SK-N-SH (cell line): ENCODE measurements at regions not wholly inside any gene's neighbourhood (a gene's known extent, or its start where the extent isn't known, plus 50 kb on each side); places are given as distances from the start of the nearest gene placed in this dataset.
"Not testable (repeated sequence)": the region's sequence is repeated elsewhere in the genome, so short reads cannot be mapped to it uniquely, and the experiment has no call there.

Experiments
- CTCF ChIA-PET: fragments of 300-600, 350-600 bp; formaldehyde crosslinking; extraction: SDS; loops from one replicate; lab custom pipeline; 2021; lab: Yijun Ruan, JAX
- POLR2A ChIA-PET: fragments of 350-600 bp; sonication (Branson Sonifier 250); formaldehyde crosslinking; extraction: SDS; loops from one replicate; lab custom pipeline; 2020; ENCODE audit warnings: antibody characterized with exemption, inconsistent platforms; lab: Yijun Ruan, JAX
- DNase-seq: peaks from one replicate; pipeline ENCODE4 v3.0.0; 2012
- H2AFZ ChIP-seq: fragments of 200-600 bp; sonication (generic); 2 replicates; pipeline ENCODE4 v1.8.1; 2016; ENCODE audit warnings: antibody characterized with exemption, mild to moderate bottlenecking, low read depth
- H3F3A ChIP-seq: fragments of 200-600 bp; sonication (generic); replicated peaks from 2 replicates; pipeline ENCODE3; 2016; ENCODE audit warnings: antibody characterized with exemption, mild to moderate bottlenecking; ENCODE audit not compliant: insufficient read depth
- H3K27ac ChIP-seq, 2 experiments: fragments of 200-500 bp in 1 of 2; fragments of 200-600 bp in 1 of 2; sonication (Bioruptor generic) in 1 of 2; sonication (generic), shearing (Covaris generic) in 1 of 2; 2 replicates each; pipeline versions ENCODE4 v1.5.1 to v1.6.1; 2014 to 2016; ENCODE audit warnings: low read depth in 2 of 2, inconsistent platforms in 1 of 2, low read length in 1 of 2, mild to moderate bottlenecking in 1 of 2, mixed read lengths in 1 of 2
- H3K27me3 ChIP-seq: fragments of 200-600 bp; sonication (generic), shearing (Covaris generic); 2 replicates; pipeline ENCODE4 v1.6.1; 2016; ENCODE audit warnings: mixed run types; ENCODE audit not compliant: insufficient read depth
- H3K36me3 ChIP-seq, 2 experiments: fragments of 200-500 bp in 1 of 2; fragments of 200-600 bp in 1 of 2; sonication (Bioruptor generic) in 1 of 2; sonication (generic) in 1 of 2; replicated peaks in 1 of 2; 2 replicates each; pipeline versions ENCODE3 to v1.5.1; 2014 to 2016; ENCODE audit warnings: low read length in 1 of 2, mild to moderate bottlenecking in 1 of 2; ENCODE audit not compliant: insufficient read depth in 2 of 2, control insufficient read depth in 1 of 2
- H3K4me1 ChIP-seq, 2 experiments: fragments of 200-500 bp in 1 of 2; fragments of 200-600 bp in 1 of 2; sonication (Bioruptor generic) in 1 of 2; sonication (generic), shearing (Covaris generic) in 1 of 2; 2 replicates each; pipeline versions ENCODE4 v1.5.1 to v1.6.1; 2014 to 2016; ENCODE audit warnings: low read depth in 1 of 2, low read length in 1 of 2, mixed run types in 1 of 2; ENCODE audit not compliant: insufficient read depth in 2 of 2, control insufficient read depth in 1 of 2
- H3K4me2 ChIP-seq: fragments of 200-600 bp; sonication (generic), shearing (Covaris generic); 2 replicates; pipeline ENCODE4 v1.6.1; 2017; ENCODE audit warnings: mixed run types
- H3K4me3 ChIP-seq, 2 experiments: fragments of 200-500 bp in 1 of 2; fragments of 200-600 bp in 1 of 2; sonication (Bioruptor generic) in 1 of 2; sonication (generic), shearing (Covaris generic) in 1 of 2; 2 replicates each; pipeline versions ENCODE4 v1.5.1 to v1.8.1; 2014 to 2016; ENCODE audit warnings: low read depth in 2 of 2, inconsistent platforms in 1 of 2, low read length in 1 of 2, mild to moderate bottlenecking in 1 of 2, mixed read lengths in 1 of 2, moderate library complexity in 1 of 2
- H3K79me2 ChIP-seq: fragments of 200-600 bp; sonication (generic); 2 replicates; pipeline ENCODE4 v1.8.1; 2017; ENCODE audit warnings: mild to moderate bottlenecking; ENCODE audit not compliant: insufficient read depth
- H3K9ac ChIP-seq: fragments of 200-600 bp; sonication (generic); 2 replicates; pipeline ENCODE4 v1.6.1; 2017; ENCODE audit warnings: mixed run types
- H3K9me2 ChIP-seq: fragments of 200-600 bp; sonication (generic); 2 replicates; pipeline ENCODE4 v1.6.1; 2017; ENCODE audit warnings: mixed run types
- H3K9me3 ChIP-seq: fragments of 200-600 bp; sonication (generic); 2 replicates; pipeline ENCODE4 v1.6.1; 2017; ENCODE audit warnings: mixed run types, mild to moderate bottlenecking, moderate library complexity
- H4K20me1 ChIP-seq: fragments of 200-600 bp; sonication (generic); 2 replicates; pipeline ENCODE4 v1.6.1; 2017; ENCODE audit warnings: mild to moderate bottlenecking, mixed run types; ENCODE audit not compliant: insufficient read depth
- CTCF ChIP-seq: fragments of 200-600 bp; sonication (generic); IDR thresholded peaks from 2 replicates; pipeline ENCODE4 v1.6.1; 2017; ENCODE audit warnings: antibody characterized with exemption, mild to moderate bottlenecking, moderate library complexity
- ELF1 ChIP-seq: IDR thresholded peaks from 2 replicates; pipeline ENCODE4 v1.4.0; 2012
- EZH2phosphoT487 ChIP-seq: fragments of 200-600 bp; sonication (generic); IDR thresholded peaks from 2 replicates; pipeline ENCODE4 v1.6.1; 2017; ENCODE audit warnings: low read depth, mixed run types, mild to moderate bottlenecking, antibody characterized with exemption, moderate library complexity, borderline replicate concordance
- GABPA ChIP-seq: IDR thresholded peaks from 2 replicates; pipeline ENCODE4 v1.4.0; 2012; ENCODE audit warnings: low read depth, mild to moderate bottlenecking
- GATA2 ChIP-seq: sonication (generic); formaldehyde crosslinking; IDR thresholded peaks from 2 replicates; pipeline ENCODE4 v1.5.0; 2020; ENCODE audit warnings: mild to moderate bottlenecking, missing genetic modification reagents
- IRF3 ChIP-seq: fragments of 150-350 bp; IDR thresholded peaks from 2 replicates; pipeline ENCODE4 v1.6.1; 2016; ENCODE audit warnings: mild to moderate bottlenecking, low read depth, low read length
- JUND ChIP-seq: IDR thresholded peaks from 2 replicates; pipeline ENCODE4 v1.4.0; 2012
- NFIC ChIP-seq: IDR thresholded peaks from 2 replicates; pipeline ENCODE4 v1.4.0; 2012; ENCODE audit warnings: borderline replicate concordance
- NRF1 ChIP-seq: IDR thresholded peaks from 2 replicates; pipeline ENCODE4 v1.6.1; 2012; ENCODE audit warnings: low read depth, mild to moderate bottlenecking, low read length
- RCOR1 ChIP-seq: fragments of 150-350 bp; IDR thresholded peaks from 2 replicates; pipeline ENCODE4 v1.6.1; 2017; ENCODE audit warnings: antibody characterized with exemption, low read length
- RXRA ChIP-seq: IDR thresholded peaks from 2 replicates; pipeline ENCODE4 v1.4.0; 2012; ENCODE audit warnings: low read depth, mild to moderate bottlenecking, borderline replicate concordance
- SMC3 ChIP-seq: IDR thresholded peaks from 2 replicates; pipeline ENCODE4 v1.6.1; 2012; ENCODE audit warnings: low read depth, low read length, improper control_type of control experiment
- TCF12 ChIP-seq: IDR thresholded peaks from 2 replicates; pipeline ENCODE4 v1.4.0; 2012
- USF1 ChIP-seq: IDR thresholded peaks from 2 replicates; pipeline ENCODE4 v1.4.0; 2012; ENCODE audit warnings: low read depth, borderline replicate concordance
- WGBS: methylation state at CpG from one replicate; pipeline ENCODE4 v1.1.6; 2017; ENCODE audit warnings: low lambda C conversion rate; 5-methylcytosine and 5-hydroxymethylcytosine counted together
- TF ChIP-seq, protein P1 (sequence below): IDR thresholded peaks from 2 replicates; pipeline ENCODE4 v1.4.0; 2012; ENCODE audit warnings: low read depth

GRCh38 chr1:181222972-181223505, 134.5 kb downstream of the IER5 start:
- Histone ChIP-seq H3K79me2 (no peaks in the 10 kb centered on the region), H3F3A (no peaks in the 10 kb centered on the region), H3K9me3 (no peaks in the 10 kb centered on the region), H4K20me1 (no peaks in the 10 kb centered on the region), H3K36me3 (no peaks in the 10 kb centered on the region), H3K27me3 (no peaks in the 10 kb centered on the region), H3K9me2 (no peaks in the 10 kb centered on the region), H3K9ac (no peak overlapping the region), H3K4me2 (no peak overlapping the region), H3K27ac (no peak overlapping the region), H3K4me1 (no peaks in the 10 kb centered on the region), H3K4me3 (no peak overlapping the region), H2AFZ (no peak overlapping the region)
- ChIA-PET POLR2A (no interaction called here), CTCF (interaction anchor here (1.6 kb wide), 1 partner anchor 33 kb away, joined by 7 read pairs; no protein-coding TSS in a partner anchor)
- no peak for DNase-seq
- TF ChIP-seq TCF12: no peak
- no peak for TF ChIP-seq CTCF
- no peak for TF ChIP-seq SMC3
- TF ChIP-seq ELF1: no peak
- TF ChIP-seq EZH2phosphoT487: no peak
- no peak for TF ChIP-seq NFIC
- TF ChIP-seq, protein P1, sequence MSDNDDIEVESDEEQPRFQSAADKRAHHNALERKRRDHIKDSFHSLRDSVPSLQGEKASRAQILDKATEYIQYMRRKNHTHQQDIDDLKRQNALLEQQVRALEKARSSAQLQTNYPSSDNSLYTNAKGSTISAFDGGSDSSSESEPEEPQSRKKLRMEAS: no peak
- TF ChIP-seq JUND: no peak
- TF ChIP-seq RXRA: no peak
- no peak for TF ChIP-seq GATA2 (CRISPR knock-in tag)
- TF ChIP-seq IRF3: no peak
- TF ChIP-seq GABPA: no peak
- TF ChIP-seq NRF1: no peak
- no peak for TF ChIP-seq RCOR1
- no peak for TF ChIP-seq USF1
- WGBS: 49% methylated on average over 7 of the region's 7 CpGs

- DNase-seq, H4K20me1 ChIP-seq, CTCF ChIA-PET, POLR2A ChIA-PET, H3K4me1 ChIP-seq, H3K9me2 ChIP-seq, H3K4me3 ChIP-seq, H3K4me2 ChIP-seq, H3K36me3 ChIP-seq, H3K9me3 ChIP-seq, H3K9ac ChIP-seq, H3K27ac ChIP-seq, H3K27me3 ChIP-seq, H3K79me2 ChIP-seq, H2AFZ ChIP-seq, H3F3A ChIP-seq: not testable (repeated sequence)
- 0% methylated on average over 3 of the region's 4 CpGs for WGBS
Observed at GRCh38 chr1:181226728-181227127, 138.2 kb downstream of the IER5 start.
